Limb (tissue), 2 donors: ENCODE measurements at regions not wholly inside any gene's neighbourhood (a gene's known extent, or its start where the extent isn't known, plus 50 kb on each side); places are given as distances from the start of the nearest gene placed in this dataset.
"Not testable (repeated sequence)": the region's sequence is repeated elsewhere in the genome, so short reads cannot be mapped to it uniquely, and the experiment has no call there.

Experiments
- DNase-seq, 2 donors: peaks; one replicate each; pipeline ENCODE4 v3.0.0-alpha.2; 2016; ENCODE audit errors: extremely low spot score in 2 of 2

GRCh38 chr6:3553254-3553653, 96.4 kb upstream of the SLC22A23 start:
- no peak for DNase-seq

- no peak for DNase-seq
Observed at GRCh38 chr6:3551716-3552511, 95.1 kb upstream of the SLC22A23 start.

GRCh38 chr6:3549314-3549940, 92.6 kb upstream of the SLC22A23 start:
- no peak for DNase-seq

- DNase-seq: no peak
Observed at GRCh38 chr6:3546121-3546520, 89.3 kb upstream of the SLC22A23 start.

- DNase-seq: no peak
Observed at GRCh38 chr6:3545156-3545555, 88.3 kb upstream of the SLC22A23 start.

GRCh38 chr6:3542032-3542640, 85.3 kb upstream of the SLC22A23 start:
- no peak for DNase-seq

GRCh38 chr6:3541006-3541585, 84.2 kb upstream of the SLC22A23 start:
- no peak for DNase-seq

- DNase-seq: no peak
Observed at GRCh38 chr6:3540253-3540820, 83.5 kb upstream of the SLC22A23 start.

GRCh38 chr6:3538536-3538935, 81.7 kb upstream of the SLC22A23 start:
- no peak for DNase-seq

- no peak for DNase-seq
Observed at GRCh38 chr6:3536901-3537300, 80.1 kb upstream of the SLC22A23 start.

- no peak for DNase-seq
Observed at GRCh38 chr6:3535776-3536435, 79.1 kb upstream of the SLC22A23 start.

GRCh38 chr6:3535033-3535775, 78.4 kb upstream of the SLC22A23 start:
- DNase-seq: no peak

GRCh38 chr6:3534599-3534998, 77.7 kb upstream of the SLC22A23 start:
- no peak for DNase-seq

- no peak for DNase-seq
Observed at GRCh38 chr6:3533981-3534380, 77.1 kb upstream of the SLC22A23 start.

- no peak for DNase-seq
Observed at GRCh38 chr6:3532296-3532916, 75.6 kb upstream of the SLC22A23 start.

GRCh38 chr6:3531481-3531880, 74.6 kb upstream of the SLC22A23 start:
- no peak for DNase-seq

- DNase-seq: no peak
Observed at GRCh38 chr6:3530515-3530914, 73.7 kb upstream of the SLC22A23 start.

GRCh38 chr6:3529721-3530120, 72.9 kb upstream of the SLC22A23 start:
- no peak for DNase-seq

- DNase-seq: no peak
Observed at GRCh38 chr6:3529232-3529631, 72.4 kb upstream of the SLC22A23 start.

- not testable (repeated sequence) for DNase-seq
Observed at GRCh38 chr6:3528081-3528671, 71.3 kb upstream of the SLC22A23 start.
